Small intestine (tissue), 7 donors: ENCODE measurements at regions not wholly inside any gene's neighbourhood (a gene's known extent, or its start where the extent isn't known, plus 50 kb on each side); places are given as distances from the start of the nearest gene placed in this dataset.
A peak's percentile ranks its signal among the peaks of the same experiment; 100 is the strongest.

ENCODE experiments used
- DNase-seq, 2 donors: peaks; one replicate each; pipeline versions ENCODE4 v3.0.0 to v3.0.0-alpha.2; 2013
- FAIRE-seq: peaks from 2 replicates; lab custom pipeline; 2012; peaks lifted over from hg19 to GRCh38; lab: Jason Lieb, UNC
- H3K27ac ChIP-seq, 3 donors: one replicate each; pipeline ENCODE4 v1.5.1; 2013; ENCODE audit warnings: low read length in 2 of 3, mild to moderate bottlenecking in 2 of 3, control low read depth in 1 of 3, inconsistent platforms in 1 of 3, low read depth in 1 of 3, moderate library complexity in 1 of 3
- H3K27me3 ChIP-seq, 3 donors: one replicate each; pipeline ENCODE4 v1.6.1; 2013; ENCODE audit warnings: low read length in 3 of 3, inconsistent platforms in 1 of 3; ENCODE audit not compliant: control insufficient read depth in 3 of 3, insufficient read depth in 3 of 3
- H3K36me3 ChIP-seq, 3 donors: one replicate each; pipeline ENCODE4 v1.6.1; 2013; ENCODE audit warnings: low read length in 3 of 3, inconsistent platforms in 1 of 3, low read depth in 1 of 3, mild to moderate bottlenecking in 1 of 3, moderate library complexity in 1 of 3; ENCODE audit not compliant: control insufficient read depth in 3 of 3, insufficient read depth in 2 of 3
- H3K4me1 ChIP-seq, 3 donors: one replicate each; pipeline ENCODE4 v1.6.1; 2013; ENCODE audit warnings: low read length in 2 of 3, inconsistent platforms in 1 of 3, low read depth in 1 of 3, mild to moderate bottlenecking in 1 of 3, moderate library complexity in 1 of 3; ENCODE audit not compliant: control insufficient read depth in 3 of 3, insufficient read depth in 2 of 3
- H3K4me3 ChIP-seq, 3 donors: one replicate each; pipeline ENCODE4 v1.5.1; 2013; ENCODE audit warnings: low read length in 3 of 3, control low read depth in 1 of 3, inconsistent platforms in 1 of 3, low read depth in 1 of 3, mild to moderate bottlenecking in 1 of 3, moderate library complexity in 1 of 3
- H3K9me3 ChIP-seq, 2 donors: one replicate each; pipeline ENCODE4 v1.6.1; 2013; ENCODE audit warnings: low read depth in 1 of 2, low read length in 1 of 2; ENCODE audit not compliant: control insufficient read depth in 2 of 2, insufficient read depth in 1 of 2
- WGBS, 3 donors: extraction: QIAGEN DNeasy Blood & Tissue Kit; methylation state at CpG; one replicate each; pipeline ENCODE4 v1.1.7; 2013; 5-methylcytosine and 5-hydroxymethylcytosine counted together
- donor health status: healthy with polysubstance abuse.
- donor health status: control.
- donor health status: control.
- donor health status: Bipolar disorder and iron deficiency.
- donor health status: healthy.

GRCh38 chr2:42906111-42906556 is 113.8 kb upstream of the HAAO start:
- FAIRE-seq (no peak), DNase-seq (no peak)
- H3K9me3 ChIP-seq: no peaks in the 10 kb centered on the region
- WGBS, 3 donors: 43 to 68% (median 49%) methylated on average over 4 of the region's 4 CpGs
- H3K4me1 ChIP-seq: peaks cover 0 to 26% (median 8%) of the 10 kb centered on the region in 3 donors
- H3K27me3 ChIP-seq: no peaks in the 10 kb centered on the region
- no peak overlapping the region for H3K4me3 ChIP-seq
- no peaks in the 10 kb centered on the region for H3K36me3 ChIP-seq
- H3K27ac ChIP-seq: peak overlapping the region in 2 of 3 donors; percentile 74 to 87

- peaks cover 0 to 26% (median 8%) of the 10 kb centered on the region in 3 donors for H3K4me1 ChIP-seq
- no peak overlapping the region for H3K4me3 ChIP-seq
- H3K27me3 ChIP-seq: no peaks in the 10 kb centered on the region
- H3K9me3 ChIP-seq: no peaks in the 10 kb centered on the region
- H3K36me3 ChIP-seq: no peaks in the 10 kb centered on the region
- 51 to 71% (median 69%) methylated on average over 25 of the region's 25 CpGs for WGBS, 3 donors
- DNase-seq (peak in 1 of 2 donors; percentile 27), FAIRE-seq (no peak)
- H3K27ac ChIP-seq: peak overlapping the region in 2 of 3 donors; percentile 74 to 87
Observed at GRCh38 chr2:42905341-42906110, 113.1 kb upstream of the HAAO start.

DNA sequence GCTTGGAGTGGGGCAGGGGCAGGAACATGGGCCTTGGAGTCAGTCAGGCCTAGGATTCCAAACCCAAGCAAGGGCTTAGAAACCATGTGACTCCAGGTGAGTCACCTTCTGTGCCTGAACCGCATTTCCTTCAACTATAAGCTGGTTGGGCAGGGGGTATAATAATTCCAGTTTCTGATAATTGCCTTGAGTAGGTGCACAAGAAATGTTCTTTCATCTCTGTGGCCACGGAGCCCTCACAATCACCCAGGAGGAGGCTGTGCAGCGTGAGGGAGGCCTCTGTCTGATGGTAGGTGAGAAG is 112.1 kb upstream of the HAAO start:
- Histone ChIP-seq H3K27ac (peak overlapping the region in 1 of 3 donors; percentile 38), H3K36me3 (no peaks in the 10 kb centered on the region), H3K27me3 (no peaks in the 10 kb centered on the region), H3K4me3 (no peak overlapping the region), H3K4me1 (peaks cover 0 to 26% (median 8%) of the 10 kb centered on the region in 3 donors), H3K9me3 (no peaks in the 10 kb centered on the region)
- 73 to 92% (median 88%) methylated on average over 3 of the region's 3 CpGs for WGBS, 3 donors
- FAIRE-seq (no peak), DNase-seq (no peak)

GRCh38 chr2:42903821-42904575 is 111.6 kb upstream of the HAAO start:
- Histone ChIP-seq H3K27ac (peak overlapping the region in 1 of 3 donors; percentile 38), H3K4me3 (no peak overlapping the region)

GRCh38 chr2:42902939-42903709 is 110.7 kb upstream of the HAAO start:
- Histone ChIP-seq H3K36me3 (no peaks in the 10 kb centered on the region), H3K9me3 (no peaks in the 10 kb centered on the region), H3K27ac (peak overlapping the region in 1 of 3 donors; percentile 38), H3K27me3 (no peaks in the 10 kb centered on the region), H3K4me3 (no peak overlapping the region), H3K4me1 (peaks cover 0 to 26% (median 8%) of the 10 kb centered on the region in 3 donors)
- DNase-seq (no peak), FAIRE-seq (no peak)
- 83 to 89% (median 84%) methylated on average over 9 of the region's 9 CpGs for WGBS, 3 donors

More at GRCh38 chr2:42903821-42904575, 111.6 kb upstream of the HAAO start:
- 75 to 88% (median 76%) methylated on average over 16 of the region's 16 CpGs for WGBS, 3 donors
- Histone ChIP-seq H3K27me3 (no peaks in the 10 kb centered on the region), H3K9me3 (no peaks in the 10 kb centered on the region), H3K4me1 (peaks cover 0 to 26% (median 8%) of the 10 kb centered on the region in 3 donors), H3K36me3 (no peaks in the 10 kb centered on the region)
- no peak for FAIRE-seq
- DNase-seq: no peak

- no peak for DNase-seq
- H3K27me3 ChIP-seq: no peaks in the 10 kb centered on the region
- no peaks in the 10 kb centered on the region for H3K9me3 ChIP-seq
- FAIRE-seq: no peak
- H3K27ac ChIP-seq: peak overlapping the region in 1 of 3 donors; percentile 36
- H3K4me3 ChIP-seq: no peak overlapping the region
- whole genome bisulfite sequencing, 3 donors: 70 to 92% (median 83%) methylated on average over 4 of the region's 4 CpGs
- H3K36me3 ChIP-seq: no peaks in the 10 kb centered on the region
- H3K4me1 ChIP-seq: peaks cover 0 to 9% (median under 1%) of the 10 kb centered on the region in 3 donors
Observed at GRCh38 chr2:42901076-42901640, 108.8 kb upstream of the HAAO start.

DNA sequence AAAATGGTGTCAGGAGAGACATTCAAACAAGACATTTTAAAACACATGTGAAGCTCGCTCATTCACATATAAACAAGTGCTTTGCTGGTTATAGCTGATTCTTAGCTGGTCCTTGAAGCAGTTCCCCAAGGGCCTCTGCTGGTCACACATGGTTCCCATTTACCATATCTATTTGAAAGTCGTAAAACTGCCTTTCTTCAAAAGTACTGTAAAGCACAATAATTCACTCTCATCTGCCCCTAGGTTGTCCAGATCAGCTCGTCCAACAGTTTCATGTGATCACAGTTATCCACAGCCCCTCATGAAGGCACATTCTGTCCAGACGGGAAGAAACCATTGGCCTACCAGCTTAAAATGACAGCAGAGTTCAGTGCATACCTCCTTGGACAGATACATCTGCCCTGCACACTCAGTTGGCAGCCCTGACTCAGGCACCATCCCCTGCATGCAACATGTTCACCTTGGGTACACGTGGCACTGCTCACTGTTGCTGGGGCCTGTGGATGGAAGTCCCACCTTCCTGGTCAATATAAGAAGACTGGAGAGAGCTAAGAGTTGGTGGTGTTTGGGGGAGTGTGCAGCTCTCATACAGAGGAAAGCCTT is 108.0 kb upstream of the HAAO start:
- Histone ChIP-seq H3K27me3 (no peaks in the 10 kb centered on the region), H3K36me3 (no peaks in the 10 kb centered on the region), H3K9me3 (no peaks in the 10 kb centered on the region), H3K27ac (no peak overlapping the region), H3K4me1 (peaks cover 0 to 3% (median 0%) of the 10 kb centered on the region in 3 donors), H3K4me3 (no peak overlapping the region)
- WGBS, 3 donors: 78 to 82% (median 80%) methylated on average over 5 of the region's 5 CpGs
- FAIRE-seq (no peak), DNase-seq (no peak)
